ENCODE measurements at regions not wholly inside any gene's neighbourhood (a gene's known extent, or its start where the extent isn't known, plus 50 kb on each side); places are given as distances from the start of the nearest gene placed in this dataset.

- in situ Hi-C loops (cut with MboI; ENCODE audit: low pct_unique_long_range_greater_than_20kb, low sequenced_read_pairs, unreplicated experiment): no loop called here
- no peak for DNase-seq (ENCODE audit: low spot score)
- no peak for TF ChIP-seq CTCF (IDR thresholded peaks at IDR 0.05; ENCODE audit: extremely low read depth, insufficient read depth, missing control alignments)
These were observed 193.4 kb upstream of the GSE1 start for GRCh38 chr16:85419503-85420408.

- in situ Hi-C loops (cut with MboI; ENCODE audit: low pct_unique_long_range_greater_than_20kb, low sequenced_read_pairs, unreplicated experiment): no loop called here
- peak; percentile 100 for TF ChIP-seq CTCF (IDR thresholded peaks at IDR 0.05; ENCODE audit: extremely low read depth, insufficient read depth, missing control alignments)
- DNase-seq (ENCODE audit: low spot score): peak; percentile 94
These were observed 192.4 kb upstream of the GSE1 start for GRCh38 chr16:85420501-85421337.

- TF ChIP-seq CTCF (IDR thresholded peaks at IDR 0.05; ENCODE audit: extremely low read depth, insufficient read depth, missing control alignments): no peak
- DNase-seq (ENCODE audit: low spot score): no peak
- in situ Hi-C loops (cut with MboI; ENCODE audit: low pct_unique_long_range_greater_than_20kb, low sequenced_read_pairs, unreplicated experiment): no loop called here
These were observed 191.6 kb upstream of the GSE1 start for GRCh38 chr16:85421338-85422195.

GRCh38 chr16:85422196-85422631 is 190.9 kb upstream of the GSE1 start:
- DNase-seq (ENCODE audit: low spot score): no peak

GRCh38 chr16:85422632-85423550 is 190.2 kb upstream of the GSE1 start:
- in situ Hi-C loops (cut with MboI; ENCODE audit: low pct_unique_long_range_greater_than_20kb, low sequenced_read_pairs, unreplicated experiment): no loop called here
- no peak for DNase-seq (ENCODE audit: low spot score)
- TF ChIP-seq CTCF (IDR thresholded peaks at IDR 0.05; ENCODE audit: extremely low read depth, insufficient read depth, missing control alignments): no peak

More at GRCh38 chr16:85422196-85422631, 190.9 kb upstream of the GSE1 start:
- in situ Hi-C loops (cut with MboI; ENCODE audit: low pct_unique_long_range_greater_than_20kb, low sequenced_read_pairs, unreplicated experiment): no loop called here
- no peak for TF ChIP-seq CTCF (IDR thresholded peaks at IDR 0.05; ENCODE audit: extremely low read depth, insufficient read depth, missing control alignments)
